ENCODE measurements at regions not wholly inside any gene's neighbourhood (a gene's known extent, or its start where the extent isn't known, plus 50 kb on each side); places are given as distances from the start of the nearest gene placed in this dataset.

GRCh38 chr6:81487489-81487888 is 265.0 kb downstream of the TENT5A start:
- H3F3A ChIP-seq (ENCODE audit: insufficient read depth, low read length, poor library complexity, severe bottlenecking): no peaks in the 10 kb centered on the region
- H3K4me3 ChIP-seq (ENCODE audit: low read length): no peak overlapping the region
- no peak overlapping the region for H2AFZ ChIP-seq (ENCODE audit: low read depth, low read length)
- no peak overlapping the region for H3K9ac ChIP-seq (ENCODE audit: low read length)
- TF ChIP-seq POLR2AphosphoS5 (IDR thresholded peaks at IDR 0.05) (no peak), CTCF (IDR thresholded peaks at IDR 0.05; ENCODE audit: poor library complexity, severe bottlenecking) (no peak)
- H3K27ac ChIP-seq (ENCODE audit: low read length): no peak overlapping the region
- H4K20me1 ChIP-seq (ENCODE audit: insufficient read depth): no peaks in the 10 kb centered on the region
- H3K9me3 ChIP-seq (ENCODE audit: low read length): no peaks in the 10 kb centered on the region
- H3K27me3 ChIP-seq (ENCODE audit: insufficient read depth, low read depth, low read length): no peaks in the 10 kb centered on the region
- no peaks in the 10 kb centered on the region for H3K36me3 ChIP-seq (ENCODE audit: insufficient read depth, low read length)
- H3K9me2 ChIP-seq (ENCODE audit: insufficient read depth, low read length): no peaks in the 10 kb centered on the region
- no peaks in the 10 kb centered on the region for H3K79me2 ChIP-seq (replicated peaks; ENCODE audit: insufficient read depth, low read length)
- H3K4me2 ChIP-seq (ENCODE audit: low read length): no peak overlapping the region

- TF ChIP-seq EZH2 (IDR thresholded peaks at IDR 0.05; ENCODE audit: borderline replicate concordance, insufficient read depth, low read length, poor library complexity, severe bottlenecking): no peak
- TF ChIP-seq CTCF (IDR thresholded peaks at IDR 0.05; ENCODE audit: poor library complexity, severe bottlenecking): no peak
- TF ChIP-seq TAF1 (IDR thresholded peaks at IDR 0.05; ENCODE audit: low read depth): no peak
- no peak for TF ChIP-seq RAD21 (conservative IDR thresholded peaks at IDR 0.05)
- TF ChIP-seq EP300 (conservative IDR thresholded peaks at IDR 0.05; ENCODE audit: poor library complexity, severe bottlenecking): no peak
- no peak for TF ChIP-seq MXI1 (conservative IDR thresholded peaks at IDR 0.05; ENCODE audit: poor library complexity, severe bottlenecking)
- no peak for TF ChIP-seq POLR2AphosphoS5 (IDR thresholded peaks at IDR 0.05)
- no peak for TF ChIP-seq REST (IDR thresholded peaks at IDR 0.05; ENCODE audit: borderline replicate concordance)
- TF ChIP-seq SMC3 (conservative IDR thresholded peaks at IDR 0.05; ENCODE audit: poor library complexity): no peak
- H3K9ac ChIP-seq (ENCODE audit: low read length): no peak overlapping the region
- no peaks in the 10 kb centered on the region for H3K36me3 ChIP-seq (ENCODE audit: insufficient read depth, low read length)
- H3K9me2 ChIP-seq (ENCODE audit: insufficient read depth, low read length): no peaks in the 10 kb centered on the region
- H3K27ac ChIP-seq (ENCODE audit: low read length): no peak overlapping the region
- no peaks in the 10 kb centered on the region for H3K27me3 ChIP-seq (ENCODE audit: insufficient read depth, low read depth, low read length)
- no peak overlapping the region for H3K4me3 ChIP-seq (ENCODE audit: low read length)
- H2AFZ ChIP-seq (ENCODE audit: low read depth, low read length): no peak overlapping the region
- H3F3A ChIP-seq (ENCODE audit: insufficient read depth, low read length, poor library complexity, severe bottlenecking): no peaks in the 10 kb centered on the region
- H4K20me1 ChIP-seq (ENCODE audit: insufficient read depth): no peaks in the 10 kb centered on the region
- no peaks in the 10 kb centered on the region for H3K79me2 ChIP-seq (replicated peaks; ENCODE audit: insufficient read depth, low read length)
- H3K4me2 ChIP-seq (ENCODE audit: low read length): no peak overlapping the region
- H3K9me3 ChIP-seq (ENCODE audit: low read length): no peaks in the 10 kb centered on the region
These were observed 266.2 kb downstream of the TENT5A start for GRCh38 chr6:81486234-81486633.
